Skeletal muscle tissue (tissue), 3 donors: ENCODE measurements at regions not wholly inside any gene's neighbourhood (a gene's known extent, or its start where the extent isn't known, plus 50 kb on each side); places are given as distances from the start of the nearest gene placed in this dataset.

Experiments
- H3K27ac ChIP-seq: one replicate; pipeline ENCODE4 v1.7.0; 2013; ENCODE audit warnings: mild to moderate bottlenecking, low read depth, low read length, inconsistent platforms
- H3K27me3 ChIP-seq, 3 donors: one replicate each; pipeline ENCODE4 v1.7.0; 2013; ENCODE audit warnings: low read length in 3 of 3; ENCODE audit not compliant: control insufficient read depth in 3 of 3, insufficient read depth in 3 of 3
- H3K36me3 ChIP-seq, 3 donors: one replicate each; pipeline ENCODE4 v1.7.0; 2013; ENCODE audit warnings: low read length in 3 of 3; ENCODE audit not compliant: control insufficient read depth in 3 of 3, insufficient read depth in 3 of 3
- H3K4me1 ChIP-seq, 3 donors: one replicate each; pipeline ENCODE4 v1.7.0; 2013; ENCODE audit warnings: low read length in 3 of 3, mild to moderate bottlenecking in 3 of 3; ENCODE audit not compliant: control insufficient read depth in 3 of 3, insufficient read depth in 3 of 3
- H3K4me3 ChIP-seq, 3 donors: one replicate each; pipeline ENCODE4 v1.7.0; 2013; ENCODE audit warnings: low read length in 3 of 3
- H3K9ac ChIP-seq, 3 donors: one replicate each; pipeline ENCODE4 v1.7.0; 2013; ENCODE audit warnings: low read length in 3 of 3, mild to moderate bottlenecking in 3 of 3, moderate library complexity in 2 of 3, low read depth in 1 of 3
- H3K9me3 ChIP-seq, 3 donors: one replicate each; pipeline ENCODE4 v1.7.0; 2013; ENCODE audit warnings: low read length in 3 of 3; ENCODE audit not compliant: control insufficient read depth in 3 of 3
- donor health status: Osteomylitis.

DNA sequence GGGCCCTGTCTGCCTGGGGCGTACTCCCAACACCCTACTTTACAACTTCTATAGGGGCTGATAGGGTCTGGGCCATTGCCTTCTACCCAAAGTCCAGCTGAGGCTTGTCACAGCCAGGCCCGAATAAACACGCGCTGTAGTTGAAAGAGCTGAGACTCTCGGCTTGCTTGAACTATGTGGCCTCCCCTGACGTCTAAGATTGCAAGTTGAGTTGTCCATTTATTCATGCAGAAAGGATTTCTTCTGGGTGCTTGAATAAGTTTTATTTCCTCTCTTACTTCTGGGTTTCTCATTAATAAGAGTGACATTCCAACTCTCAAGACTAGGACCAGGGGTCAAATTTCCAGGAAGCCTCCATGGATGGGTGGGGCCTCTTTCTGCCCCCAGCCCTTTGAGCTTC is 74.4 kb upstream of the VRK1 start:
- Histone ChIP-seq H3K4me1 (no peaks in the 10 kb centered on the region), H3K9me3 (peaks cover 0 to 6% (median 2%) of the 10 kb centered on the region in 3 donors), H3K27me3 (peaks cover under 1 to 4% (median 3%) of the 10 kb centered on the region in 3 donors), H3K9ac (no peak overlapping the region), H3K27ac (no peak overlapping the region), H3K36me3 (no peaks in the 10 kb centered on the region), H3K4me3 (no peak overlapping the region)

DNA sequence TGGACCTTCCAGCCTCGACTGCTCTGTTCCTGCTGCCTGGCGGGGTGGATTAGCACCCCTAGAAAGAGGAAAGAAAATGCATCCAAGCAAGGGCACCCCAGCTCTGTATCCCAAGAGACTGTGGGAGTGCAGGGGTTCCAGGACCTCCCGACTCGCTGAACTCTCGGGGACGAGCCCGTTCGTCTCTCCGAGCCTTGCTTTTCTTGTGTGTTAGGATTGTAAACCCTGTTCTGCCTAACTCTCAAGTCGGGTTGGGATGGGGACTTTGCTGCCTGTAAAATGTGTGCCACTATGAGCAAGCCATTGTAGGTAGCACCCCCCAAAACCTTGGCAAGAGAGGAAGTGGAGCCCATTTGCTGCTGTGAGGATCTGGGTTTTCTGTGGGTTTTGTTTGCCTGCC is 73.2 kb upstream of the VRK1 start:
- H3K4me1 ChIP-seq: no peaks in the 10 kb centered on the region
- H3K27me3 ChIP-seq: peaks cover 3 to 8% (median 6%) of the 10 kb centered on the region in 3 donors
- no peak overlapping the region for H3K4me3 ChIP-seq
- H3K27ac ChIP-seq: no peak overlapping the region
- no peaks in the 10 kb centered on the region for H3K36me3 ChIP-seq
- peaks cover 0 to 6% (median 2%) of the 10 kb centered on the region in 3 donors for H3K9me3 ChIP-seq
- no peak overlapping the region for H3K9ac ChIP-seq

DNA sequence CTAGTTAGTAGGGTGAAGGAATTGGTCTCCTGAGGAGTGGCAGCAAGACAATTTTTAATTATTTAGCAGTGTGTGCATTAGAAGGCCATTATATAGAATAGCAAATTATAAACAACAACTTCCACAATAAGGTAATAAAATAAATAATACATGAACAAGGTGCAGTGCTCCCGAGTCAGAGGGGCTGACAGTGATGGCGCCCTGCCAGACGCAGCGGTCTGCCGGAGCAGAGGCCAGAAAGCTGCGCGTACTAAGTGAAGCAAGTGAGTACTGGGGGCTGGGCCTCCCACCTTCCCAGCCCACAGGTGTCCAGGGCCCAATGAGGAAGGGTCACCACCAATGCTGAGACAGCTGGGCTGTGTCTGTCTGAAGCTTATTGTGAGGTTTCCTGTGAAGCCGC is 72.0 kb upstream of the VRK1 start:
- H3K27me3 ChIP-seq: peaks cover 3 to 10% (median 7%) of the 10 kb centered on the region in 3 donors
- H3K36me3 ChIP-seq: no peaks in the 10 kb centered on the region
- no peak overlapping the region for H3K9ac ChIP-seq
- peaks cover 0 to 6% (median 2%) of the 10 kb centered on the region in 3 donors for H3K9me3 ChIP-seq
- no peaks in the 10 kb centered on the region for H3K4me1 ChIP-seq
- H3K4me3 ChIP-seq: no peak overlapping the region
- no peak overlapping the region for H3K27ac ChIP-seq

DNA sequence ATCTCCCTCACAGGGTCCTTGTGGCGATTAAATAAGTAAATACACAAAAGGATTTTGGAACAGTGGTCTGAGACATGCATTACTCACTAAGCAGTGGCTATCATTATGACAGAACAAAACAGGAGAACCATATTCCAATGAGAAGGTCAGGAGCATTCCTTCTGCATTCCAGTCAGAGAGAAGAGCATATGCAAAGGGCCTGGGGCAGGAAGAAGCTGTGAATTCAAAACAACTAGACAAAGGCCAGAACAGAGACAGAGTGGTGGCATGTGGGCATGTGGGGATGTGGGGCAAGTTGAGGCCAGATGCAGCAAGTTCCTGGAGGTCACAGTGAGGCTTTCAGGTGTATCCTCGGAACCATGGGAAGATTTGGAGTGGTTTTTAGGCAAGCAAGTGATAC is 70.1 kb upstream of the VRK1 start:
- Histone ChIP-seq H3K27me3 (peaks cover 3 to 13% (median 8%) of the 10 kb centered on the region in 3 donors), H3K9ac (no peak overlapping the region), H3K36me3 (no peaks in the 10 kb centered on the region), H3K4me3 (no peak overlapping the region), H3K4me1 (no peaks in the 10 kb centered on the region), H3K27ac (no peak overlapping the region), H3K9me3 (peaks cover 0 to 6% (median 2%) of the 10 kb centered on the region in 3 donors)

DNA sequence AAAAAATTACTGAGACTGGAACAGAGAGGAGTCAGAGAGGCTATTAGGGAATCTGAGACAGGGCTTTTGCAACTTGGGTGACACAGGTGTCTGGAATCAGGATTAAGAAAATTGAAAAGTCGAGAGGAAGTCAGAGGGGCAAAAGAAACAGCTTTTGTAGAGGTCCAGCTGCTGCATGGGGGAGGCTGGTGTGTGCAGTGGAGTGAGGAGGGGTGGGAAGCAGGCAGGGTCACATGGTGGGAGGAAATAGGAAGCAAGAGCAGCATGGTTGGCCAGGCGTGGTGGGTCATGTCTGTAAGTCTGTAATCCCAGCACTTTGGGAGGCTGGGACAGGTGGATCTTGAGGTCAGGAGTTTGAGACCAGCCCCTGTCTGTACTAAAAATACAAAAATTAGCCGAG is 69.7 kb upstream of the VRK1 start:
- no peak overlapping the region for H3K27ac ChIP-seq
- H3K27me3 ChIP-seq: peaks cover 3 to 15% (median 10%) of the 10 kb centered on the region in 3 donors
- H3K4me1 ChIP-seq: no peaks in the 10 kb centered on the region
- H3K36me3 ChIP-seq: no peaks in the 10 kb centered on the region
- H3K9me3 ChIP-seq: peaks cover 0 to 6% (median 2%) of the 10 kb centered on the region in 3 donors
- H3K4me3 ChIP-seq: no peak overlapping the region
- no peak overlapping the region for H3K9ac ChIP-seq

DNA sequence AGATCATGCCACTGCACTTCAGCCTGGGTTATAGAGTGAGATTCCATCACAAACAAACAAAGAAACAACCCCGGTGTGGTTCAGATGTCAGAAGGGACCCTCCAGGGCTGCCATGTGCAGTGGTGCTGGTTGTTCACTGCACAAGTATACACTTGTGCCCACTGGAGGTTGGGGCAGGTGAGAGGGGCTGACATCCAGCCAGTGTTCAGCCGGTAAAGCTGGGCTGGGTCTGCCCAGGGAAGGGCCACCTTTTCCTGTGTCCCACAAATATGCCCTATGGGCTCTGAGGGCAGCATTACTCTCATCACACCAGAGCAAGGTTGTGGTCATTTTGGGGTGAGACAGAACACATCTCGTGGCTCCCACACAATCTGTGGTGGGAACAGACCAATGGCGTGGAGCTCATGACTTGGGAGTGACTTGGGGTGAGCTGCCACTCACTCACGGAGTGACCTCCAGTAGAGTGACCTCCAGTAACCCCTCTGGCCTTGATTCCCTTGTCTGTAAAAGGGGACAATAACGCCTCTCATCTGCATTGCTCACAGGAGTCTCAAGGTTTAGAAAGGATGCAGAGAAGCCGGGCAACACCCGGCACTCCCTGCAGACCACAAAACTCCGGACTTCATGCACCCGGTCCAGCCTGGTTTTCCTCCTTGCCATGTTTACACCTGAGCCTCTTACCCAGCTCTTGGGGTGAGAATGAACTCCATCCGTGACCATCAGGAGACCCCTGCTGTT is 69.0 kb upstream of the VRK1 start:
- no peak overlapping the region for H3K4me3 ChIP-seq
- no peak overlapping the region for H3K27ac ChIP-seq
- no peaks in the 10 kb centered on the region for H3K36me3 ChIP-seq
- peaks cover 3 to 21% (median 16%) of the 10 kb centered on the region in 3 donors for H3K27me3 ChIP-seq
- H3K9ac ChIP-seq: no peak overlapping the region
- H3K9me3 ChIP-seq: peaks cover 0 to 6% (median 2%) of the 10 kb centered on the region in 3 donors
- H3K4me1 ChIP-seq: no peaks in the 10 kb centered on the region

DNA sequence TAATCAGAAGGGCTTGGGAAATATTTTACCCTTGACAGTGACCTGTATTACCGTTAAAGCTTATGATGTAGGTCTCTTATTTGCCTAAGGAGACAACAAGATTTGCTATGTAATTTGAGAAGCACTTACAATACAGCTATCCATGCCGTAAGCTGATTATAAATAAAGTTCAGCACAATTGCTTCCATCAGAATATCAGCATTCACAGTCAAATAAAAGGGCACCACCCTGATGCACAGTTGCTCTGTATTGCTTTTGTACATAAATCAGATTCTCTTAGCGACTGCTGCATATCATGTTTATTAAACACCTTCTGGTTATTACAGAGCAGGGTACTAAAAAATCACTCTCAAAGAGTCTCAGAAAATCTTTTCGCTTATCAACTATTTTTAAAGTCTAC is 67.3 kb upstream of the VRK1 start:
- H3K27me3 ChIP-seq: peaks cover 3 to 32% (median 25%) of the 10 kb centered on the region in 3 donors
- H3K9me3 ChIP-seq: peaks cover 0 to 2% (median 0%) of the 10 kb centered on the region in 3 donors
- H3K9ac ChIP-seq: no peak overlapping the region
- H3K4me1 ChIP-seq: no peaks in the 10 kb centered on the region
- H3K4me3 ChIP-seq: no peak overlapping the region
- no peaks in the 10 kb centered on the region for H3K36me3 ChIP-seq
- H3K27ac ChIP-seq: no peak overlapping the region

DNA sequence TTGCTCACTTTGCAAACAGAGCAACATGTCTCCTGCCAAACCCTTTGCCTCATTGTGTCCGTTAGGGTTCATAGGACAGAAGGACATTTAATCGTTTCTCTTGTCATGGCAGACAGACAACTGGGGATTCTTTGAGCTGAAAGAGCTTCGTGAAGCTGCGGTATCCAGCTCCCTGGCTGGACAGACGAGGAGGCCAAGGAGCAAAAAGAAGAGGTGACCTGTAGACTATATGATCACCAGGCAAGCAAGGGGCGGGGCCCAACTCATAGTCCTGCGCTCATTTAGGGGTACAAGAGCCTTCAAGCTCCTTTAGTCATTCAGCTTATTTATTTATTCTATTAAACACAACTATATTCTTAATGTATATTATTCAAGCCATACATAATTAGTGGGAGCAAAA is 66.8 kb upstream of the VRK1 start:
- Histone ChIP-seq H3K4me3 (no peak overlapping the region), H3K36me3 (no peaks in the 10 kb centered on the region), H3K27ac (no peak overlapping the region), H3K27me3 (peaks cover 8 to 37% (median 28%) of the 10 kb centered on the region in 3 donors), H3K4me1 (no peaks in the 10 kb centered on the region), H3K9ac (no peak overlapping the region), H3K9me3 (no peaks in the 10 kb centered on the region)

DNA sequence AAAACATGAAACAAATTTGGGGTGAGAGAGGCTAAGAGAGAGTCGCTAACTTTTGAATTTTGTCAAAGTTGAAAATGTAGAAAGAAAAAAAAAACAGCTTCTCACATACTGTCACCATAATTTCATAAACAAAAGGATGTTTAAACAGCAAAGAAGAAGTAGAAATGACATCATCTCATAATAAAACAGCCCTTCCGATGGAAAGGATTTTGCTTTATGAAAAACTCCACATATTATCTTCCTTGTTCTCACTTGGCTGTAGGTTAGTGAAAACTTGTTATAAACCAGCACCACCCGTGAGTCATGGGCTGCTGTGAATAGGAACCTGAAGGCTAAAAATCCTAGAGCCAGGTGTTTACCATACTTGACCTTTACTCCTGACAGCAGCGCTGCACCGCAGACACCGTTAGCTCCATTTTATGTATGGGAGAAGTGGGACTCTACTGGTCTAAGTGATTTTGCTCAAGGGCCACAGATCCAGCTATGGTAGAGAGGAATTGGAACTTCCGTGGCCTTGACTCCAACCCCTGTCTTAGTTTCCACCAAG is 63.0 kb upstream of the VRK1 start:
- H3K27me3 ChIP-seq: peaks cover 18 to 58% (median 38%) of the 10 kb centered on the region in 3 donors
- no peaks in the 10 kb centered on the region for H3K36me3 ChIP-seq
- no peaks in the 10 kb centered on the region for H3K9me3 ChIP-seq
- no peak overlapping the region for H3K27ac ChIP-seq
- H3K9ac ChIP-seq: no peak overlapping the region
- H3K4me1 ChIP-seq: no peaks in the 10 kb centered on the region
- H3K4me3 ChIP-seq: no peak overlapping the region

DNA sequence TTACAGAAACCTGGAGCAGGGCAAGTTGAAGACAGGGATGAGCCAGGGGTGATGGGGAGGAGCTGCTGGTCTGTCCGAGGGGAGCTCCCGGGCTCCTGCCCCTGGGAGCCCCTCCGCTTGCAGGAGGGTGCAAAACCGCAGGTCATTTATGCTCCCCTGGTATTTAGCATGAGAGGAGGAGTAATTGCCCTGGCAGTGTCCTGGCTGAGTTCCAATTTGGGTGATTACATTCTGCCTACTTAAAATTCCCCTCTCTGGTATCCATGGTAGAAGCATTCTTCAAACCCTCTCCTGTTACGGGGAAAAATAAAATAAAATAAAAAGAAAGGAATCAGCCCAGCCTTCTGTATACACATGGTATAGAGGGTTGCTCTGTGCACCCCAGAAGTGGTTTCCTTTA is 61.7 kb upstream of the VRK1 start:
- Histone ChIP-seq H3K36me3 (no peaks in the 10 kb centered on the region), H3K27me3 (peaks cover 26 to 63% (median 43%) of the 10 kb centered on the region in 3 donors)

More for the DNA sequence above, 61.7 kb upstream of the VRK1 start:
- H3K9me3 ChIP-seq: no peaks in the 10 kb centered on the region
- H3K27ac ChIP-seq: no peak overlapping the region
- H3K4me3 ChIP-seq: no peak overlapping the region
- no peaks in the 10 kb centered on the region for H3K4me1 ChIP-seq
- H3K9ac ChIP-seq: no peak overlapping the region
